MM.1S (cell line): ENCODE measurements at regions not wholly inside any gene's neighbourhood (a gene's known extent, or its start where the extent isn't known, plus 50 kb on each side); places are given as distances from the start of the nearest gene placed in this dataset.

ENCODE experiments used
- DNase-seq: peaks from one replicate; pipeline ENCODE4 v3.0.0-alpha.2; 2015
- H2AFZ ChIP-seq: fragments of 300-600 bp; sonication (generic); 2 replicates; pipeline ENCODE4 v1.6.0; 2016; ENCODE audit warnings: antibody characterized with exemption, low read length
- H3F3A ChIP-seq: fragments of 300-600 bp; sonication (generic); 2 replicates; pipeline ENCODE4 v1.6.1; 2016; ENCODE audit warnings: mild to moderate bottlenecking, antibody characterized with exemption, low read length, moderate library complexity, mixed read lengths; ENCODE audit not compliant: insufficient read depth
- H3K27ac ChIP-seq: fragments of 300-600 bp; sonication (generic); 2 replicates; pipeline ENCODE4 v1.5.1; 2016; ENCODE audit warnings: mild to moderate bottlenecking, low read length
- H3K27me3 ChIP-seq: fragments of 300-600 bp; sonication (generic); replicated peaks from 2 replicates; pipeline ENCODE4 v1.6.0; 2016; ENCODE audit warnings: low read length; ENCODE audit not compliant: insufficient read depth
- H3K36me3 ChIP-seq: fragments of 300-600 bp; sonication (generic); replicated peaks from 2 replicates; pipeline ENCODE4 v1.6.1; 2016; ENCODE audit warnings: mild to moderate bottlenecking, low read length, mixed read lengths; ENCODE audit not compliant: insufficient read depth
- H3K4me1 ChIP-seq: fragments of 300-600 bp; sonication (generic); 2 replicates; pipeline ENCODE4 v1.6.1; 2016; ENCODE audit warnings: low read length, mixed read lengths
- H3K4me2 ChIP-seq: fragments of 300-600 bp; sonication (generic); 2 replicates; pipeline ENCODE4 v1.6.0; 2016; ENCODE audit warnings: low read depth, low read length
- H3K4me3 ChIP-seq: fragments of 300-600 bp; sonication (generic); 2 replicates; pipeline ENCODE4 v1.5.1; 2016; ENCODE audit warnings: low read length, mixed read lengths
- H3K79me2 ChIP-seq: fragments of 300-600 bp; sonication (generic); 2 replicates; pipeline ENCODE4 v1.6.1; 2016; ENCODE audit warnings: mixed run types, low read length, mixed read lengths
- H3K9ac ChIP-seq: fragments of 300-600 bp; sonication (generic); 2 replicates; pipeline ENCODE4 v1.6.1; 2016; ENCODE audit warnings: low read length, mixed read lengths
- H3K9me2 ChIP-seq: fragments of 300-600 bp; sonication (generic); replicated peaks from 2 replicates; pipeline ENCODE4 v1.6.1; 2016; ENCODE audit warnings: mild to moderate bottlenecking, low read length, mixed read lengths; ENCODE audit not compliant: insufficient read depth
- H3K9me3 ChIP-seq: fragments of 300-600 bp; sonication (generic); replicated peaks from 2 replicates; pipeline ENCODE4 v1.6.1; 2016; ENCODE audit warnings: mild to moderate bottlenecking, low read length, mixed read lengths; ENCODE audit not compliant: insufficient read depth
- H4K20me1 ChIP-seq: fragments of 300-600 bp; sonication (generic); 2 replicates; pipeline ENCODE4 v1.6.1; 2016; ENCODE audit warnings: mild to moderate bottlenecking, low read length, moderate library complexity, mixed read lengths; ENCODE audit not compliant: insufficient read depth
- CTCF ChIP-seq: fragments of 300-600 bp; sonication (generic); IDR thresholded peaks from 2 replicates; pipeline ENCODE4 v1.5.1; 2016; ENCODE audit warnings: antibody characterized with exemption, low read length, mixed read lengths
- EZH2 ChIP-seq: fragments of 300-600 bp; sonication (generic); optimal IDR thresholded peaks from 2 replicates; pipeline ENCODE3; 2017; ENCODE audit warnings: low read depth, mild to moderate bottlenecking, antibody characterized with exemption, low read length, mixed read lengths
- EZH2phosphoT487 ChIP-seq: fragments of 300-600 bp; sonication (generic); IDR thresholded peaks from 2 replicates; pipeline ENCODE4 v1.6.1; 2018; ENCODE audit warnings: antibody characterized with exemption, low read length

GRCh38 chr3:40996382-40996781, 202.9 kb upstream of the CTNNB1 start:
- no peaks in the 10 kb centered on the region for H3F3A ChIP-seq
- H3K79me2 ChIP-seq = no peaks in the 10 kb centered on the region
- H2AFZ ChIP-seq = no peak overlapping the region
- DNase-seq = no peak
- H3K9ac ChIP-seq = no peak overlapping the region
- H3K27ac ChIP-seq = no peak overlapping the region
- no peak overlapping the region for H3K4me3 ChIP-seq
- H3K27me3 ChIP-seq = no peaks in the 10 kb centered on the region
- H3K9me2 ChIP-seq = no peaks in the 10 kb centered on the region
- H3K36me3 ChIP-seq = no peaks in the 10 kb centered on the region
- no peak overlapping the region for H3K4me2 ChIP-seq
- H3K4me1 ChIP-seq = peaks cover 7% of the 10 kb centered on the region; the same call in 1 of the 2 replicates
- no peaks in the 10 kb centered on the region for H3K9me3 ChIP-seq
- TF ChIP-seq EZH2 (no peak), CTCF (no peak), EZH2phosphoT487 (no peak)
- no peaks in the 10 kb centered on the region for H4K20me1 ChIP-seq

GRCh38 chr3:40996827-40997710, 202.2 kb upstream of the CTNNB1 start:
- Histone ChIP-seq H3K4me2 (no peak overlapping the region), H3F3A (peaks cover 4% of the 10 kb centered on the region; the same call in 1 of the 2 replicates), H4K20me1 (no peaks in the 10 kb centered on the region), H3K4me3 (no peak overlapping the region), H3K4me1 (peaks cover 12% of the 10 kb centered on the region), H3K9me3 (no peaks in the 10 kb centered on the region), H3K36me3 (no peaks in the 10 kb centered on the region), H3K9ac (no peak overlapping the region), H3K27me3 (no peaks in the 10 kb centered on the region), H2AFZ (no peak overlapping the region), H3K27ac (no peak overlapping the region), H3K9me2 (no peaks in the 10 kb centered on the region), H3K79me2 (no peaks in the 10 kb centered on the region)
- DNase-seq = no peak
- TF ChIP-seq EZH2 = no peak
- no peak for TF ChIP-seq EZH2phosphoT487
- no peak for TF ChIP-seq CTCF

GRCh38 chr3:40997711-40998519, 201.4 kb upstream of the CTNNB1 start:
- no peak overlapping the region for H2AFZ ChIP-seq
- DNase-seq = no peak
- no peaks in the 10 kb centered on the region for H4K20me1 ChIP-seq
- no peaks in the 10 kb centered on the region for H3K27me3 ChIP-seq
- peaks cover 17% of the 10 kb centered on the region for H3K4me1 ChIP-seq
- H3K79me2 ChIP-seq = no peaks in the 10 kb centered on the region
- H3K27ac ChIP-seq = no peak overlapping the region
- TF ChIP-seq EZH2 = no peak
- no peak for TF ChIP-seq CTCF
- TF ChIP-seq EZH2phosphoT487 = no peak
- no peak overlapping the region for H3K4me3 ChIP-seq
- no peak overlapping the region for H3K9ac ChIP-seq
- H3K9me2 ChIP-seq = no peaks in the 10 kb centered on the region
- peaks cover 4% of the 10 kb centered on the region; the same call in 1 of the 2 replicates for H3F3A ChIP-seq
- H3K9me3 ChIP-seq = no peaks in the 10 kb centered on the region
- no peaks in the 10 kb centered on the region for H3K36me3 ChIP-seq
- no peak overlapping the region for H3K4me2 ChIP-seq
